Activated effector memory CD4-positive, alpha-beta T cell treated with anti-CD3 and anti-CD28 coated beads, Interleukin-2, amount 50 U/mL, for 16 hours (primary cell): ENCODE measurements at regions not wholly inside any gene's neighbourhood (a gene's known extent, or its start where the extent isn't known, plus 50 kb on each side); places are given as distances from the start of the nearest gene placed in this dataset.

Experiments used
- DNase-seq: peaks from one replicate; pipeline ENCODE4 v3.0.0-alpha.2; 2020

GRCh38 chr21:23316190-23316589, 2291.1 kb downstream of the MRPL39 start:
- DNase-seq: no peak

- no peak for DNase-seq
Measured at GRCh38 chr21:23308741-23309140, 2298.5 kb downstream of the MRPL39 start.

GRCh38 chr21:23307065-23307464, 2300.2 kb downstream of the MRPL39 start:
- no peak for DNase-seq

- no peak for DNase-seq
Measured at GRCh38 chr21:23292292-23292691, 2294.1 kb downstream of the NCAM2 start.

GRCh38 chr21:23281917-23282316, 2283.7 kb downstream of the NCAM2 start:
- DNase-seq: no peak

GRCh38 chr21:23249760-23250159, 2251.6 kb downstream of the NCAM2 start:
- no peak for DNase-seq

GRCh38 chr21:23247334-23247733, 2249.1 kb downstream of the NCAM2 start:
- DNase-seq: no peak

- no peak for DNase-seq
Measured at GRCh38 chr21:23245255-23245654, 2247.0 kb downstream of the NCAM2 start.

GRCh38 chr21:23223882-23224281, 2225.7 kb downstream of the NCAM2 start:
- no peak for DNase-seq

- no peak for DNase-seq
Measured at GRCh38 chr21:23218667-23219066, 2220.5 kb downstream of the NCAM2 start.

GRCh38 chr21:23217597-23217996, 2219.4 kb downstream of the NCAM2 start:
- DNase-seq: no peak

GRCh38 chr21:23215261-23215660, 2217.1 kb downstream of the NCAM2 start:
- no peak for DNase-seq
